AG09309 (cell line): ENCODE measurements at regions not wholly inside any gene's neighbourhood (a gene's known extent, or its start where the extent isn't known, plus 50 kb on each side); places are given as distances from the start of the nearest gene placed in this dataset.
"Not testable (repeated sequence)": the region's sequence is repeated elsewhere in the genome, so short reads cannot be mapped to it uniquely, and the experiment has no call there.

ENCODE experiments used
- DNase-seq: peaks from one replicate; pipeline ENCODE4 v3.0.0-alpha.2; 2010; ENCODE audit warnings: low read depth
- H3K4me3 ChIP-seq: 2 replicates; pipeline ENCODE4 v1.5.1; 2011; ENCODE audit warnings: mild to moderate bottlenecking, low read depth, low read length, moderate library complexity; ENCODE audit not compliant: control insufficient read depth
- CTCF ChIP-seq: IDR thresholded peaks from 2 replicates; pipeline ENCODE4 v1.5.1; 2011; ENCODE audit warnings: mild to moderate bottlenecking, low read depth, low read length, inconsistent platforms; ENCODE audit not compliant: insufficient read depth, control insufficient read depth; ENCODE audit errors: missing control alignments

- DNase-seq, result no peak
- TF ChIP-seq CTCF, result no peak
These were observed 482.3 kb downstream of the ZBBX start for GRCh38 chr3:166897811-166898210.

GRCh38 chr3:166889241-166889640 is 490.9 kb downstream of the ZBBX start:
- no peak overlapping the region for H3K4me3 ChIP-seq
- no peak for TF ChIP-seq CTCF
- no peak for DNase-seq

More at GRCh38 chr3:166897811-166898210, 482.3 kb downstream of the ZBBX start:
- H3K4me3 ChIP-seq, result no peak overlapping the region

- DNase-seq, result no peak
- no peak overlapping the region for H3K4me3 ChIP-seq
- no peak for TF ChIP-seq CTCF
These were observed 500.4 kb downstream of the ZBBX start for GRCh38 chr3:166879661-166880060.

- DNase-seq, result no peak
- no peak for TF ChIP-seq CTCF
- H3K4me3 ChIP-seq, result no peak overlapping the region
These were observed 502.1 kb downstream of the ZBBX start for GRCh38 chr3:166877971-166878370.

- no peak for DNase-seq
- no peak overlapping the region for H3K4me3 ChIP-seq
- TF ChIP-seq CTCF, result no peak
These were observed 515.3 kb downstream of the ZBBX start for GRCh38 chr3:166864473-166865467.

- H3K4me3 ChIP-seq, result no peak overlapping the region
- TF ChIP-seq CTCF, result no peak
- DNase-seq, result no peak
These were observed 519.9 kb downstream of the ZBBX start for GRCh38 chr3:166860217-166860616.

GRCh38 chr3:166844329-166844728 is 535.8 kb downstream of the ZBBX start:
- no peak for DNase-seq
- TF ChIP-seq CTCF, result no peak
- H3K4me3 ChIP-seq, result no peak overlapping the region

GRCh38 chr3:166842784-166843183 is 537.3 kb downstream of the ZBBX start:
- DNase-seq, H3K4me3 ChIP-seq: not testable (repeated sequence)
